GM18517 (cell line): ENCODE measurements at regions not wholly inside any gene's neighbourhood (a gene's known extent, or its start where the extent isn't known, plus 50 kb on each side); places are given as distances from the start of the nearest gene placed in this dataset.

ENCODE experiments used
- ATAC-seq: cut with Tn5 transposase; IDR thresholded peaks from one replicate; pipeline ENCODE4 v1.9.1; 2021; ENCODE audit warnings: mild to moderate bottlenecking, moderate library complexity; ENCODE audit not compliant: unreplicated experiment

- ATAC-seq = no peak
Observed at GRCh38 chr18:48488388-48488850, 50.4 kb upstream of the CTIF start.

GRCh38 chr18:48486754-48487153 is 52.1 kb upstream of the CTIF start:
- ATAC-seq = no peak

DNA sequence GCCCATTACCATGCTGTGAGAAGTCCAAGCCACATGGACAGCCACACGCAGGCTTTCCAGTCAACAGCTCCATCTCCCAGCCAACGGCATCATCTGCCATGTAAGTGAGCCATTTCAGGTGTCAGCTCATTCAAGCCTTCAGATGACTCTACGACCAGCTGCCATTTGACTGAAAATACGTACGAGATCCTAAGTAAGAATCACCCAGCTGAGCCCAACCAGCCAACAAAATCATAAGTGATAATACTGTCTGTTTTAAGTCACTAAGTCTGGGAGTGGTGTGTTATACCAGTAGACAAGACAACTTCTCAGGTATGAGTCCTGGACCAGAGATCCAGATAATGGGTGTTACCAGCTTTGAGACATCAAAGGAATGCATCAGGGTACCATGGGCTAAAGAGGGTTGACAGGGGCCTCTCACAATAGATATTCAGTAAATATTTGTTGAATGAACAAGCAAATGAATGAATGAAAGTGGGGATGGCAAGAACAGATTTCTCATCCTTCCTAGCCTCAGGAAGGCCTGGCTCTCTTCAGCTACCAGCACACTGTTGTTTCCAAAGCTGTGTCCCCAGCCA is 52.9 kb upstream of the CTIF start:
- ATAC-seq = no peak

DNA sequence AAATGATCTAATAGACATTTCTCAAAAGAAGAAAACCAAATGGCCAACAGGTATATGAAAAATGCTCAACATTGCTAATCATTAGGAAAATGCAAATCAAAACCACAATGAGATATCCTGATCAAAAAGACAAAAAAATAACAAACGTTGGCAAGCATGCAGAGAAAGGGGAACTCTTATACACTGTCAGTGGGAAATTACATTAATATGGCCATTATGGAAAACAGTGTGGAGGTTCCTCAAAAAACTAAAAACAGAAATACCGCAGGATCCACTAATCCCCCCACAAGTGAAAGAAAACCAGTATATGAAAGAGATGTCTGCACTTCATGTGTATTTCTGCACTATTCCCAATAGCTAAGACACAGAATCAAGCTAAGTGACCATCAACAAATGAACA is 57.7 kb upstream of the CTIF start:
- no peak for ATAC-seq

DNA sequence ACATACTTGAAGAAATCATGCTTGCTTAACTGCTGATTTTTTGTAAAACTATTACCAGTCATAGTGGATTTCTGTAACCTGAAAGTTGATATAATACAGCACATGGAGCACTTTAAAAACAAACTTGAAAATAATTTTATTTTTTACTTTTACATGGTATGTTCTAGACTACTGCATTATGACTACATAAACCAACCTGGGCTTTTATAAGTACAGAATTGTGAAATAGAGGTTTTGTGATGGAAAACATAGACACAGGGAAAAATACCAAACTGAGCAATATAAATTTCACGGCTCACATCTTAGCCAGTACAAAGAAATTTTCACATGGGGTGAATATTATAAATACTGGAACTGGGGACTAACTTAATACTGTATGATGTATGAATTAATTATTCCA is 59.3 kb upstream of the CTIF start:
- ATAC-seq = no peak

- ATAC-seq = no peak
Observed at GRCh38 chr18:48477348-48477747, 61.5 kb upstream of the CTIF start.

DNA sequence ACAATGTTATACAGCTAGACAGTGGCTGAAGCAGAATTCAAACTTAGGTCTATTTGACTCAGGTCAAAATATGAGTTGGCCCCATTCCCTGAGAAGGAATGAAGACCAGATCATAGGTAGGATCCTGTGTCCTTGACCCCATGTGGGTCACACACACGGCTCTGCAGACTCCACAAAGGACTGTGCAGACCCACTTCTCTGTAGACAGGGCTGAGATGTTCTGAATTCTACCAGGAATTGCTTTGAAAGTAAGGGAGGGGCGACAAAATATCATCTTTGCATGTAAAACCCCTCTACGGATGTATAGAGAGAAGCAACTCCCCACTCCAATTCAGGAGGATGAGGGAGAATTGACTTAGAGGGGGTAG is 62.3 kb upstream of the CTIF start:
- no peak for ATAC-seq

DNA sequence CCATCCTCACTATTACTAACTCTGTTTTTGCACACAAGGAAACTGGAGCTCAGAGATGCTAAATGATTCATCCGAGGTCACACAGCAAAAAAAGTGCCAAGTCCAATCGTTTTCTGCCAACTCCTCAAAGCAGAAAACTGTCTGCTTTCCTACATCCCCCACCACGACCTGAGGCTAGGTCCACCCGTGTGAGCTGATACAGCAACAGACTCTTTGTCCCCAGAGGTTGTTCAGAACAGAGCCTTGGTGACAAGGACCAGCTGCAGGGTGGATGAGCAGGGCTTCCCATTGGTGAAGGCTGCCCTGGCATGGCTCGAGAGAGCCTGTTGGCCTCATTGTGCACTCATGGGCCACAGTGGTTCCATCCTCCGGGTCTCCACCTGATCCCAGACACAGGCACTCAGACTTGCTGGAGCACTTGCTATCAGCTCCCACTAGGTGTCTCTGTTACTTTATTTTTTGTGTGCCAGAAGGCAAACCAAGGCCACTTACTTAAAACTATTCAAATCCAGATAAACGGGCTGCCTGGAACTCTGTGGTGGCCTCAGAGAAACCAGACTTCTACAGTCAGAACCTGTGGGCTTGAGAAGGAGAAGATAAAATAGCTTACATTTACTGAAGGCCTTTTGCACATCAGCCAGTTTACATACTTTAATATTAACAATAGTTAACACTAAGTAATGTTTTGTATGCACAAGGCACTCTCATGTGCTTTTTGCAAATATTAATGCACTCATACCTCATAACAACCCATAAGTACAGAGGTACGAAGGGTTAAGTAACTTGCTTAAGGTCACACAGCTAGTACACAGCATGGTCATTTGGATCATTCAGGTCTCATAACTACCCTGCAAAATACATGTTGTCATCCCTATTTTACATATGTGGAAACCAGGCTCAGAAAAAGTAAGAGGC is 62.9 kb upstream of the CTIF start:
- ATAC-seq = peak; percentile 53

- no peak for ATAC-seq
Observed at GRCh38 chr18:48473816-48474215, 64.6 kb upstream of the ZBTB7C start.

GRCh38 chr18:48472610-48473009 is 63.4 kb upstream of the ZBTB7C start:
- ATAC-seq = no peak

DNA sequence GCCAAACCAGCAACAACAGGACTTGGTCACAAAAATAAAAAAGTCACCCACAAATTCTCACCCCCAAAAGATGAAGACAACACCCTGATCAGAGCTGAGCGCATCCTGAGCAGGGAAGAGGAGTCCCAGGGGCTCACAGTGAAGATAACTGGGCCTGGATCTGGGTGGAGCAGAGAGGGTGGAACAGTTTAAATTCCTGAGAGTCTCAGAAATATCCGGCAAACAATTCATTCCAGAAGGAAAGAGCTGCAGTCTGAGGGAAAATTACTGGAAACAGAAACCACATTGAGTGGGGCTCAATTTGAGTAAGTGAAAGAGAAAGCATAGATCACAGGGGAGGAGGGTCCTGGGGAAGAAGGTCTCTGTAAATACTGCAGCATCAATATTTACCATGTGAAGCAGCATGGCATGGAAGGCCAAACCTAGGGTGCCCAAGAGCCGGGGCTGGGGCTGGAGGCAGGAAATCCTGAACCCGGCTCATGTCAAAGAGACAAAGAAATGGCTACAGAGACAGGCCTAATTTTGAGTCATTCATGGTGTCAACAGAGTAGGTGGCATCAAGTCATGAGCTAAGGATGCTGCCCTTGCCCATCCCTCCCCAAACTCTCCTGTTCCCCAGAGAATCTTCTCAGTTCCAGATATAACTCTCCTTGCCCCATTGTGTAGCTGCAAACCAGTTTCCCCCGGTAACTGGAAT is 61.4 kb upstream of the ZBTB7C start:
- ATAC-seq = no peak

- ATAC-seq = no peak
Observed at GRCh38 chr18:48468151-48468550, 59.0 kb upstream of the ZBTB7C start.

DNA sequence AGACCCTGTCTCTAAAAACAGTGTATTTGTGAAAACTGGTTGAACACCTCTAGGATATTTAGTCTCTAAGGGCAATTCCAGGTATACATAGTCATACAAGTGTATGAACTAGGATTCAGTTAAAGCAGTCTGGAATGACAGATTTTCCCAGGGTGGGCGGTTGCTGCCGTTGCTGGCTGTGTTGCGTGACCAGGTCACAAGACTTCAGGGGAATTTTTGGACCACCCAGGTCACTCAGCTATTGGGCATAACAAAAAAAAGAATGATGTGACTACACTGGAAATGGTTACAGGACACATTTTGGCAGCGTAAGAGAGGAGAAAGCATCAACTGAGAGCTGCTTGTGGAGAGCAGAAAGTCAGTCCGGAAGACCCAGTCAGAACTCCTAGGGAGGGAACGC is 58.0 kb upstream of the ZBTB7C start:
- ATAC-seq = no peak

- ATAC-seq = no peak
Observed at GRCh38 chr18:48462510-48462909, 53.3 kb upstream of the ZBTB7C start.

DNA sequence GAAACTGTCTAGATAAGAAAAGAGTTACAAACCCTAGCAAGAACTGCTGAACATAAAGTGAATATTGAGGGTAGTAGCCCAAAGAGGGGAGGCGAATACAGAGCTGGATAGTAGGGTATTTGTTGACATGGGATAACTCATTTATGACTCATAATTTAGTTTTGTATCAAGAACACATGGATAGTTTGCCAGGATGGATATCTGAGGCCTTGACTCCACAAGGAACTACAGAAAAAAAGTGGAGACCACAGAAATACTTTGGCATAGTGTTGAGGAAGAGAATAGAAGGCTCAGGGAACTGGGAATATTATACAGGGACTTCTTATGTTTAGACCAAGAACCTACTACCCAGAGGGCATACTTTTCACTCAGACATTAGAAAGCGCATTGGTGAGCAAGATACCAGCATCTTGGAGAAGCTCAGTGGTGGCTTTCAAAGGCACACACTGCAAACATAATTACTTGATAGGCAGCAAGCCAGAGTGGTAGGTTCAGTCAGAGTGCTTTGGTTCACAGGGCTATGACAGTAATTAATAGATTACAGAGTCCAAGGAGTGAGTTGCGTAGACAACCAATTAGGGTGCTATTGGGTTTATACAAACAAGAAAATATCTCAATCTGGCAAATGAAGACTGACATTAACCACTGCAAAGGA is 51.9 kb upstream of the ZBTB7C start:
- no peak for ATAC-seq

DNA sequence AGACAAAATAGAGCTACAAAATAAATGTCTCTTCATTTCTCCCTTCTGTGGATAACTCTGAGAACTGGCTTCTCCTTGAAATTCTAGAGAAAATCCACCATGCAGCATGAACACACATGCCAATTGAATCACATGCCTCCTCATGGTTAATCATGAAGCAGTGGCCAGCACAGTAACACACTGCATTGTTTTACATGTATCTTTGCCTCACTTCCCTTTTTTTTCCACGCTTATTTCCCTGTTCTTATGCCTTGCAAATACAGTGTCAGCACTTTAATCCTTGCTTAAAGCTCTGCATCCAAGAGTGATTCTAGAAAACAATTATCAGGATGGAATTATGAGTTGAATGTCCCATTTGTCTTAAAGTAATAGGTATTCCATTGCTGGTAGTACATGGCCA is 50.3 kb upstream of the ZBTB7C start:
- ATAC-seq = no peak

DNA sequence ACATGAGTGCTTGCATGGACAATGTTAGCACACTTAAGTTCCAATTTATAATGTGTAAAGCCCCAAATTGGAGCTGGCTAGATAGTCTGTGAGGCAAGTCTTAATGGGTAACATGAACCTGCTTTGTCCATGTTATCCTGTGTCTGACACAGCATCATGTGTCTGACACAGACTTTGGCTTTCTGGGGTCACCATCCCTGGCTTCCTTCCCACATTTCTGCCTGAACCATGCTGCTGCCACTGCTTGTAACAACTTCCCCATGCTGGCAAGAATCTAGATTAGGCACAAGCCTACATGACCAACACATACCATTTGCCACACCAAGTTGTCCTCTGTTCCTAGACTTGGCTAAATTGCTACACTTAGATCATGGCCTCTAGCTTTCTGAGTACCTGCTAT is 49.8 kb upstream of the ZBTB7C start:
- ATAC-seq = no peak
